GM21576 (cell line): ENCODE measurements at regions not wholly inside any gene's neighbourhood (a gene's known extent, or its start where the extent isn't known, plus 50 kb on each side); places are given as distances from the start of the nearest gene placed in this dataset.

Source experiments
- ATAC-seq: cut with Tn5 transposase; IDR thresholded peaks from one replicate; pipeline ENCODE4 v1.9.1; 2021; ENCODE audit warnings: mild to moderate bottlenecking, moderate library complexity; ENCODE audit not compliant: unreplicated experiment

GRCh38 chr1:56395776-56396175 is 183.6 kb downstream of the PLPP3 start:
- ATAC-seq = no peak

- ATAC-seq = no peak
These were observed 185.1 kb downstream of the PLPP3 start for GRCh38 chr1:56394298-56394697.

DNA sequence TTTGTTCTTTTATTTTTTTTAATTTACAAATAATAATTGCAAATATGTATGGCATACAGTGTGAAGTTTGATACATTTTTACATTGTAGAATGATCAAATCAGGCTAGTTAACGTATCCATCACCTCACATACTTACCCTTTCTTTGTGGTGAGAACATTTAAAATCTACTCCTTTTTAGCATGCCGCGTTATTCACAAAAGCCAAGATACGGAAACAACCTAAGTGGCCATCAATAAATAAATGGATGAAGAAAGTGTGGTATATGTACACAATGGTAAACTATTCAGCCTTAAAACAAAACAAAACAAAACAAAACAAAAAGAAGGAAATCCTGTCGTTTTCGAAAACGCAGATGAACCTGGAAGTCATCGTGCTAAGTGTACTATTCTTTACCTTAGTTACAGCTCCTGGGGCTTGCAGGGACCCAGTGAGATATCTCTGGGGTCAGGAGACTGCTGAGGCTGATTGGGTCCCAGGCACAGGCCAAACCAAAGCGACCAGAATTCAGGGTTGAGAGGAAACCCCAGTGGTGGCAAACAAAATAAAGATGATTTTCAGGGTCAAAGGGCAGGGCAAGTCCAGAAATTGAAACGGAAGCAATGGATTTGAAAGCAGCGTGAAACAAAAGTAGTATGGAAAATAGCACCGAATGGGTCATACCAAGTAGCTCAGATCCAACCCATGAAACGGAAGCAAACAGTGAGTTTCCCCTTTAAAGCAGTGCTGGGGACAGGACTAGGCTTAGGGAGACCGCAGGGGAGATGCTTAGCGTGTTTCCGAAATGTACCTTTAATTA is 188.2 kb downstream of the PLPP3 start:
- ATAC-seq = no peak

GRCh38 chr1:56390232-56390867 is 189.0 kb downstream of the PLPP3 start:
- no peak for ATAC-seq

- no peak for ATAC-seq
These were observed 189.6 kb downstream of the PLPP3 start for GRCh38 chr1:56389813-56390212.

DNA sequence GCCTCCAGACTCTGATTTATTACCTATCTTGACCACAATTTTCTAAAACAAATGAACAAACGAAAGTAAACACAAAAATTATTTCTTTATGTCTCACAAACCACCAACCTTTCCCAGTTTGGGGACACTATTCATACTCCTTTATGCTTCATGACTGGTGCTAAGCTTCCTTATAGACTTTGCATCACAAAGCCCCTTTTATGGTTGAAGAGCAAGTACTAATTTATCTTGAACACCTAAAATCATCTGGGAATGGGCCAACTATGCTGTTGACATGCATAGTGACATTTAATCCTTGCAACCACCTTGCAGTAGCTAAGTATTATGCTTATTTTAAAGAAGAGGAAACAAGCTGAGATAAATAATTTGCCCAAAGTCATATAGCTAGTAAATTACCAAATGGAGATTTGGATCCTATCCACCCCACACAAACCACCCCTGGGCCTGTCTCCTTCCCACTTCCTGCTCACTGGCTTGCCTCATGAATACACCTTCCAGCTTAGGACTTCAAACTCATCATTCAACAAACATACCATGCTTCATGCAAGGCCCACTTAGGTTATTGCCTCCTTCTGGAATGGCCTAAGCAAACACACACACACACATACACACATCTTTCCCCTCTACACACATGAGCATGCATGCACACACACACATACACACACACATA is 192.2 kb downstream of the PLPP3 start:
- no peak for ATAC-seq

GRCh38 chr1:56385314-56385713 is 194.0 kb downstream of the PLPP3 start:
- no peak for ATAC-seq

GRCh38 chr1:56382929-56383328 is 196.4 kb downstream of the PLPP3 start:
- ATAC-seq = no peak

- ATAC-seq = no peak
These were observed 198.8 kb downstream of the PLPP3 start for GRCh38 chr1:56380531-56380930.

DNA sequence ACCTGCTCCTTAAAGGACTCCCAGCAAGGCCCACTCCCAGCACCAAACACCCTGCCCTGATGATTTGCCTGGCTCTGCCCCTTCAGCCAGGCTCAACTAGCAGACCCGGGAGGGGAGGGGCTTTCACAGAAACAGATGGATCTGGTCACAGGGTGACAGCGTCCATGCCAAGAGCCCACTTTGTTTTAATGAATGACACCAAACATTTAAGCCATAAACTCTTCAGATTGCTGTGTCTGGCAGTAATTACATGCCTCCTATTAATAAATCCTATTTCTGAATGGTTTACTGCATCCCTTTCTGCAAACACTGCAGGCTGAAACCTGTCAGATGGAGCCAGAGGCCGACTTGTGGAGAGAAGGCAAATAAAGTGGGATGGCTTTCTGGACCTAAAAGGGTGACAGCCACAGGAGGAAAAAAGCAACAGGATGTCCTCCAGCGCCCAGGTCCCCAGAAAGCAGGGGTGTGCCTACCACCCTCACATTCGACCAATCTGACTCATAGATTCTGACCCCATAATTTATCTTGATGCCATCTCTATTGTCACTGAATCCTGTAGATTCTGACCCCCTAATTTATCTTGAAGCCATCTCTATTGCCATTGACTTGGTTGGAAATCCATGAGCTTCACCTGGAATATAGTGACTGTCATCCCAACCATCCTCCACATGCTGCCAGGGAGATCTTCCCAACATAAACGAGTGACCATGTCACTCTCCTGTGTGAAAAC is 200.9 kb downstream of the PLPP3 start:
- ATAC-seq = no peak

- no peak for ATAC-seq
These were observed 201.9 kb downstream of the PLPP3 start for GRCh38 chr1:56377431-56377830.

GRCh38 chr1:56376188-56376984 is 203.0 kb downstream of the PLPP3 start:
- ATAC-seq = no peak

- ATAC-seq = no peak
These were observed 204.0 kb downstream of the PLPP3 start for GRCh38 chr1:56375326-56375804.

DNA sequence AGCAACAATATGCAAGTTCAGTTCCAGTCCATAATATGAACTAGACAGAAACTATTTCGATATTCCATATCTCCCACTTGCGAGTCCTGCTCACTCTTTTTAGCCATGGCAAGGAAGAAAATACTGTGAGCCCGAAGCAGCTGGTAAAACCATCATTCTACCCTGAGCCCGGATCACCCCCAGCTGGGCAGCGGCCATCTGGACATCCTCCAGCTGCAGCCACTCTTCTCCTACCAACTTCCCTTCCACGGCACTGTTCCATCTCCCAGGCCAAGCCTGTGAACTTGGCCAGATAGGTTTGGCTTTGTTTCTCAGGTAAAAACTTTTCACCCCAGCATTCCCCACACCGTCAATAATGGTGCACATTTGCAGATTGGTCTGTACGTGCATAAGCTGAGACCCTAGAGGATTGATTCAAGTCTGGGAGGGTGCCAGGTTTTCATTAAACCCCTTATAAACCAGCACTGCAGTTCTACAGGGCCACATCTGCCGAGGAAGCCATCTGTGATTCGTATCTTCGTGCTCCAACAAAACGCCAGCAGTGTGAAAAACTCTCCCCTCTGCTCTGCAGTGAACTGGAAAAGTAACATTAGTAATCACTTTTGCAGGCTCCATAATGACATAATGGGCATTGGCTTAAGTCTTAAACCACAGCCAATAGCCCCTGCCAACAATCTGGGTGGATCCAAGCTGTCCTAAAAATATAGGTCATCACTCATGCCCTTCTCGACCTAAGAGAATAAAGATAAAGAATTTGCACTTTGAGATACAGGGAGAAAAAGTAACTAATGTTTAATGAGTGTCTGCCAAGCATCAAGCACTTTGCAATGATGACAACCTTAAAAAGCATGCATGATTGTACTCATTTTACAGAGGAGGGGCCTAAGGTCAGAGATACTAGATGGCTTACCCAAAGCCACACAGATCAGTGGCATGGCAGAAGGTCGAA is 205.1 kb downstream of the PLPP3 start:
- no peak for ATAC-seq

GRCh38 chr1:56370513-56370912 is 208.8 kb downstream of the PLPP3 start:
- ATAC-seq = no peak

DNA sequence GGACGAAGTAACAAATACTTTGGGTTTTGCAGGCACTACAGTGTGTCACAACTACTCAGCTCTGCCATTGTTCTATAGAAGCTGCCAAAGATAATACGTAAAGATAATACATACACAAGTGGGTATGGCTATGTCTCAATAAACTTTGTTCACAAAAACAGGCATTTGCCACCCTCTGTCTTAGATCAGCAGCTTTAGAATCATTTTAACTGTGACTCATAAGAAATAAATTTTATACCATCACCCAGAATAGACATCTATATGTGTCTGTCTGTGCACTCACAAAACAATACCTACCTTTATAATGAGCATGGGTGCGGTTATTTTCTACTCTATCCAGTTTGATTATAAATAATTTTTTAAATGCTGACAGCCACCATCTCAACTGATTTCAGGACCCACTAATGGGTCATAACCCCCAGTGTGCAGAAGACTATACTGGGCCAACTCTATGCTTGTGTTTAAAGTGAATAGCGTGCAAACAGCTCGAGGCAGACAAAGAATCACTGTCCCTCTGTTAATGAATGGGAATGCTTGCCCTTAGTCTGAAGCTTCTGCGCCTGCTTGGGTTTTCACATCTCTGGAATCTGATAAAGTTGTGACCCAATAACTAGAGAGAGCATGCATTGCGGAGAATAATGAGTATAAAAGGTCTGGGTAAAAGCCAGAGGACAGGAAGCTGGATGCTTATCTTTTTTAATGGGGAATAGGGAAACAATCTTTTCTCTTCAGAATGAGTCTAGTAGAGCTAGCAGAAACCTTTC is 216.2 kb downstream of the PLPP3 start:
- no peak for ATAC-seq

DNA sequence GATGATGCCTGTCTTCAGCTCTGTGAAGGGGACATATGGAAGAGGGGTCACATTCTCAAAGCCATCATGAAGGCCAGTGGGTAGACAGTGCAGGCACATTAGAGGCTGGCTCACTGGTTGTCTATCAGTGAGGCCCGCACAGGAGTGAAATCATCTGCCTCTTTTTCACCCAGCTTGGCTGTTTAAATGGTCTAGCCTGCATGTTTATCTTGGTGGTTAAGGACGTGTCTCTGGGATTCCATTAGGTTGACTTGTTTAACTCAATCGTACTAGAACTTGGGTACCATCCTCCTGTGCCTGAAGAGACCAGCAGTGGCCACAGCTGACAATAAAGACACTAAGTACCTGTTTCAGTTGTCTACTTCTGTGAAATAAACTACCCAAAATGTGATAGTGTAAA is 219.3 kb downstream of the PLPP3 start:
- ATAC-seq = no peak

DNA sequence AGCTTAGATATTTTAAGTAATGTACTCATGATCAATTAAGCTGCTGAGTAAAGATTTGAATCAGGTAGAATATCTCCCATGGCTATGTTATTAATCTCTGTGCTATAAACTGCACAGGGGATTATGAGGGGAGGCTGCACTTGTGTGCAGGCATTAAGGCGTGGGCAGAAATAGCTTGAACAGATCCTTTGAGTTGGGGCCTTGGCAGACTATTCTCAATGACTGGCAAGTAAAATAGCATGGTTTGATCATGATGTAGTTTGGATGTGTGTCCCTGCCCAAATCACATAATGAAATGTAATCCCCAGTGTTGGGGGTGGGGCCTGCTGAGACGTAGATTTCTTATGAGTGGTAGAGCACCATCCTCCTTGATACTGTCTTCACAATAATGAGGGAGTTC is 220.3 kb downstream of the PLPP3 start:
- ATAC-seq = no peak
